Activated CD4-positive, alpha-beta T cell treated with anti-CD3 and anti-CD28 coated beads, Interleukin-2, amount 50 U/mL, for 16 hours (primary cell): ENCODE measurements at regions not wholly inside any gene's neighbourhood (a gene's known extent, or its start where the extent isn't known, plus 50 kb on each side); places are given as distances from the start of the nearest gene placed in this dataset.
"Not testable (repeated sequence)": the region's sequence is repeated elsewhere in the genome, so short reads cannot be mapped to it uniquely, and the experiment has no call there.

Source experiments
- DNase-seq: peaks from one replicate; pipeline ENCODE4 v3.0.0-alpha.2; 2020

GRCh38 chr1:60637651-60638050, 444.7 kb upstream of the NFIA start:
- DNase-seq = no peak

GRCh38 chr1:60636946-60637345, 445.4 kb upstream of the NFIA start:
- no peak for DNase-seq

GRCh38 chr1:60634106-60634505, 448.3 kb upstream of the NFIA start:
- no peak for DNase-seq

- no peak for DNase-seq
Observed at GRCh38 chr1:60622486-60622885, 459.9 kb upstream of the NFIA start.

- DNase-seq = no peak
Observed at GRCh38 chr1:60621368-60621851, 461.0 kb upstream of the NFIA start.

- no peak for DNase-seq
Observed at GRCh38 chr1:60620087-60620486, 462.3 kb upstream of the NFIA start.

GRCh38 chr1:60619581-60619980, 462.8 kb upstream of the NFIA start:
- no peak for DNase-seq

- no peak for DNase-seq
Observed at GRCh38 chr1:60615666-60616065, 466.7 kb upstream of the NFIA start.

GRCh38 chr1:60612790-60613189, 469.6 kb upstream of the NFIA start:
- DNase-seq = no peak

GRCh38 chr1:60606921-60607320, 475.4 kb upstream of the NFIA start:
- DNase-seq = not testable (repeated sequence)

GRCh38 chr1:60600532-60600931, 481.8 kb upstream of the NFIA start:
- DNase-seq = no peak

GRCh38 chr1:60599574-60599973, 482.8 kb upstream of the NFIA start:
- DNase-seq = no peak

- no peak for DNase-seq
Observed at GRCh38 chr1:60598041-60598910, 484.1 kb upstream of the NFIA start.

GRCh38 chr1:60596791-60597750, 485.3 kb upstream of the NFIA start:
- DNase-seq = no peak

- DNase-seq = no peak
Observed at GRCh38 chr1:60591583-60591982, 490.8 kb upstream of the NFIA start.

- DNase-seq = no peak
Observed at GRCh38 chr1:60589916-60590315, 492.4 kb upstream of the NFIA start.

- DNase-seq = no peak
Observed at GRCh38 chr1:60589046-60589748, 493.2 kb upstream of the NFIA start.

GRCh38 chr1:60584371-60584770, 498.0 kb upstream of the NFIA start:
- DNase-seq = no peak

GRCh38 chr1:60583696-60584095, 498.7 kb upstream of the NFIA start:
- DNase-seq = no peak

- DNase-seq = no peak
Observed at GRCh38 chr1:60581455-60582220, 500.7 kb upstream of the NFIA start.

GRCh38 chr1:60577029-60577428, 503.5 kb upstream of the C1orf87 start:
- no peak for DNase-seq

- DNase-seq = no peak
Observed at GRCh38 chr1:60575326-60575977, 501.9 kb upstream of the C1orf87 start.
